ENCODE measurements at regions not wholly inside any gene's neighbourhood (a gene's known extent, or its start where the extent isn't known, plus 50 kb on each side); places are given as distances from the start of the nearest gene placed in this dataset.

DNA sequence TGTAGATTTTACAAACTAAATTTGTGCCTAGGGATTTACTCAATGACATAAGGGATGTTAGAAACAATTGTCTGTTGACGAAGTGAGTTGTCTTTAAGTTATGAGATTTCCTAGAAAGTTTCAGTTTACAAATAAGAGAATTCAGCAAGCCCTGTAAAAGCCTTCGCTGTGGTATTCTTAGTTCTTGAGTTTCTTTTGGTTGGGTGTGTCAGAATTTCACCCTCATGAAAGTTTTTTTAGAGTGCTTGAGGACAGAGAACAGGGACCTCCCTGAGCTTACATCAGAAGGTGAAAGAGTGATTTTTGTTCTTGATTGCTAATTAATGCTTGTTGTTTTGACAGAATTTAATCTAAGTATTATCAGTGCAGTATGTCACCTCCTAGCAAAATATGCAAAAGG is 2628.2 kb downstream of the ARAP2 start:
- CTCF ChIA-PET: no interaction called here
- no peak overlapping the region for H3K4me3 ChIP-seq (ENCODE audit: low read length)
- ATAC-seq: no peak
- POLR2A ChIA-PET (ENCODE audit: unreplicated experiment): no interaction called here
- H3K9me3 ChIP-seq (ENCODE audit: low read length): no peaks in the 10 kb centered on the region
- DNase-seq: no peak
- H2AFZ ChIP-seq (ENCODE audit: low read length): no peak overlapping the region
- no TSS peak for BruUV-seq (replicated peaks)
- no peaks in the 10 kb centered on the region for H3K79me2 ChIP-seq (ENCODE audit: low read length)
- no peaks in the 10 kb centered on the region for H3K27me3 ChIP-seq (ENCODE audit: low read length)
- H3K9ac ChIP-seq (ENCODE audit: low read length): no peak overlapping the region
- no peaks in the 10 kb centered on the region for H3F3A ChIP-seq (ENCODE audit: low read length, unreplicated experiment)
- H3K27ac ChIP-seq (ENCODE audit: low read length): no peak overlapping the region
- H4K20me1 ChIP-seq (ENCODE audit: low read length): no peaks in the 10 kb centered on the region
- no peak overlapping the region for H3K4me2 ChIP-seq (ENCODE audit: low read length)
- no peaks in the 10 kb centered on the region for H3K4me1 ChIP-seq (ENCODE audit: insufficient read depth, low read length)
- TF ChIP-seq EZH2 (IDR thresholded peaks at IDR 0.05; ENCODE audit: low read length, unreplicated experiment) (no peak), EZH2phosphoT487 (IDR thresholded peaks at IDR 0.05; ENCODE audit: borderline replicate concordance, low read length) (no peak)
- TF ChIP-seq, protein P1, sequence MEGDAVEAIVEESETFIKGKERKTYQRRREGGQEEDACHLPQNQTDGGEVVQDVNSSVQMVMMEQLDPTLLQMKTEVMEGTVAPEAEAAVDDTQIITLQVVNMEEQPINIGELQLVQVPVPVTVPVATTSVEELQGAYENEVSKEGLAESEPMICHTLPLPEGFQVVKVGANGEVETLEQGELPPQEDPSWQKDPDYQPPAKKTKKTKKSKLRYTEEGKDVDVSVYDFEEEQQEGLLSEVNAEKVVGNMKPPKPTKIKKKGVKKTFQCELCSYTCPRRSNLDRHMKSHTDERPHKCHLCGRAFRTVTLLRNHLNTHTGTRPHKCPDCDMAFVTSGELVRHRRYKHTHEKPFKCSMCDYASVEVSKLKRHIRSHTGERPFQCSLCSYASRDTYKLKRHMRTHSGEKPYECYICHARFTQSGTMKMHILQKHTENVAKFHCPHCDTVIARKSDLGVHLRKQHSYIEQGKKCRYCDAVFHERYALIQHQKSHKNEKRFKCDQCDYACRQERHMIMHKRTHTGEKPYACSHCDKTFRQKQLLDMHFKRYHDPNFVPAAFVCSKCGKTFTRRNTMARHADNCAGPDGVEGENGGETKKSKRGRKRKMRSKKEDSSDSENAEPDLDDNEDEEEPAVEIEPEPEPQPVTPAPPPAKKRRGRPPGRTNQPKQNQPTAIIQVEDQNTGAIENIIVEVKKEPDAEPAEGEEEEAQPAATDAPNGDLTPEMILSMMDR (conservative IDR thresholded peaks at IDR 0.05; ENCODE audit: low read depth, low read length): no peak
- intact Hi-C loops (cut with micrococcal nuclease): no loop called here
- H3K36me3 ChIP-seq (ENCODE audit: low read depth, low read length): no peaks in the 10 kb centered on the region
- H3K9me2 ChIP-seq (replicated peaks; ENCODE audit: low read length): no peaks in the 10 kb centered on the region

DNA sequence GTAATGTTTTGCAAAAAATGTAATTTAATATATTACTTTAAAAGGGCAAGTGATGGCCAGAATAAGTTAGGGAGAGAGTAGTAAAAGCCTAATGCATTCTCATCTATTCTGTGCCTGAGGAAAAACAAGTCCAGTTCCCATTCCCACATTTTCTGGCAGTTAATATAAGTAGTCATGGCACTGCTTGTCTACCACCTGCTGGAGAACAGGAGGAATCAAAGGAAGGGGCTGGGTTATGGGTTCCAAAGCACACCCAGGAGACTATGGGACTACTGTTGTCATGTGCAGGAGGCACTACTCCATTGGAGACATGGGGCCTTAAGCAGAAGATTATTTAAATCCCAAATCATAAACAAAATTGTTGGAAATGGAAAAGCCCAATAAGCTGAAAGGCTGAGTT is 2618.6 kb downstream of the ARAP2 start:
- Histone ChIP-seq H2AFZ (ENCODE audit: low read length) (no peak overlapping the region), H3K27me3 (ENCODE audit: low read length) (no peaks in the 10 kb centered on the region), H3K4me1 (ENCODE audit: insufficient read depth, low read length) (no peaks in the 10 kb centered on the region), H3K36me3 (ENCODE audit: low read depth, low read length) (no peaks in the 10 kb centered on the region), H3K9ac (ENCODE audit: low read length) (no peak overlapping the region), H3K4me2 (ENCODE audit: low read length) (no peak overlapping the region), H3F3A (ENCODE audit: low read length, unreplicated experiment) (no peaks in the 10 kb centered on the region), H4K20me1 (ENCODE audit: low read length) (no peaks in the 10 kb centered on the region), H3K79me2 (ENCODE audit: low read length) (no peaks in the 10 kb centered on the region), H3K4me3 (ENCODE audit: low read length) (no peak overlapping the region), H3K9me2 (replicated peaks; ENCODE audit: low read length) (no peaks in the 10 kb centered on the region), H3K27ac (ENCODE audit: low read length) (no peak overlapping the region), H3K9me3 (ENCODE audit: low read length) (no peaks in the 10 kb centered on the region)
- no TSS peak for BruUV-seq (replicated peaks)
- ChIA-PET POLR2A (ENCODE audit: unreplicated experiment) (no interaction called here), CTCF (no interaction called here)
- DNase-seq (peak; percentile 29), ATAC-seq (peak; percentile 51)
- intact Hi-C loops (cut with micrococcal nuclease): no loop called here
- no peak for TF ChIP-seq EZH2phosphoT487 (IDR thresholded peaks at IDR 0.05; ENCODE audit: borderline replicate concordance, low read length)
- TF ChIP-seq, protein P1 (conservative IDR thresholded peaks at IDR 0.05; ENCODE audit: low read depth, low read length): peak; percentile 39; the same call in 1 of the 2 replicates

DNA sequence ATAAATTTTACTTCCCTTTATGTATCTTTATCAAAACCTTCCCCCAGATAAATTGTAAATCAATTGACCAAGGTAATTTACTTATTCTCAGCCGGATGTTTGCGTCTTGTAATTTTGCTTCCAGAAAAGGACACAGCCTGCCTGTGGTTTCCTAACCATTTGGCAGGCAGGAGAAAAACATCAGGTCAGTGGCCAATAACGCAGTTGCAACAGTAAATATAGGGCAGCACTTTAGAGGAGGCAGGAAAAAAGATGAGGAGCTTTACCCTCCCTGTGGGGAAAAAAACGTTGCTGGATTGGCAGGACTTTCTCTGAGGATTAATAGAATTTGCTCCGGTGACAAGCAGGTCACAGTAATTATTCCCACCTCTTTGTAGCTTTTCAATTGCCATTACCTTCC is 2618.1 kb downstream of the ARAP2 start:
- Histone ChIP-seq H3F3A (ENCODE audit: low read length, unreplicated experiment) (no peaks in the 10 kb centered on the region), H3K27me3 (ENCODE audit: low read length) (no peaks in the 10 kb centered on the region), H3K27ac (ENCODE audit: low read length) (no peak overlapping the region), H3K4me1 (ENCODE audit: insufficient read depth, low read length) (no peaks in the 10 kb centered on the region), H3K9ac (ENCODE audit: low read length) (no peak overlapping the region), H3K4me2 (ENCODE audit: low read length) (no peak overlapping the region), H3K4me3 (ENCODE audit: low read length) (no peak overlapping the region), H3K9me2 (replicated peaks; ENCODE audit: low read length) (no peaks in the 10 kb centered on the region), H3K36me3 (ENCODE audit: low read depth, low read length) (no peaks in the 10 kb centered on the region), H4K20me1 (ENCODE audit: low read length) (no peaks in the 10 kb centered on the region), H3K79me2 (ENCODE audit: low read length) (no peaks in the 10 kb centered on the region), H2AFZ (ENCODE audit: low read length) (no peak overlapping the region), H3K9me3 (ENCODE audit: low read length) (no peaks in the 10 kb centered on the region)
- ATAC-seq (no peak), DNase-seq (no peak)
- CTCF ChIA-PET: no interaction called here
- TF ChIP-seq EZH2phosphoT487 (IDR thresholded peaks at IDR 0.05; ENCODE audit: borderline replicate concordance, low read length): no peak
- TF ChIP-seq EZH2 (IDR thresholded peaks at IDR 0.05; ENCODE audit: low read length, unreplicated experiment): no peak
- TF ChIP-seq, protein P1 (conservative IDR thresholded peaks at IDR 0.05; ENCODE audit: low read depth, low read length): no peak
- BruUV-seq (replicated peaks): no TSS peak
- intact Hi-C loops (cut with micrococcal nuclease): no loop called here
- POLR2A ChIA-PET (ENCODE audit: unreplicated experiment): no interaction called here
